ENCODE measurements at regions not wholly inside any gene's neighbourhood (a gene's known extent, or its start where the extent isn't known, plus 50 kb on each side); places are given as distances from the start of the nearest gene placed in this dataset.

GRCh38 chr9:87128844-87129493 is 181.7 kb upstream of the GAS1 start:
- no peak for DNase-seq (ENCODE audit: unreplicated experiment)
- H3K4me1 Mint-ChIP-seq (ENCODE audit: insufficient read depth, unreplicated experiment) = peaks cover 10% of the 10 kb centered on the region
- no peaks in the 10 kb centered on the region for H3K27me3 Mint-ChIP-seq (ENCODE audit: insufficient read depth, unreplicated experiment)
- no peak overlapping the region for H3K4me3 Mint-ChIP-seq (ENCODE audit: unreplicated experiment)
- H3K9me3 Mint-ChIP-seq (ENCODE audit: unreplicated experiment) = peaks cover 16% of the 10 kb centered on the region
- H3K27ac Mint-ChIP-seq (ENCODE audit: low read depth, unreplicated experiment) = no peak overlapping the region
- no peak for TF ChIP-seq CTCF (IDR thresholded peaks at IDR 0.05; ENCODE audit: unreplicated experiment)
- no TSS peak for BruUV-seq (replicated peaks)
- H3K36me3 Mint-ChIP-seq (ENCODE audit: insufficient read depth, unreplicated experiment) = no peaks in the 10 kb centered on the region
- POLR2A ChIA-PET = interaction anchor here (0.5 kb wide), 1 partner anchor 35 kb away, joined by 3 read pairs; no protein-coding TSS in a partner anchor
- CTCF ChIA-PET = no interaction called here
- intact Hi-C loops (cut with micrococcal nuclease) = no loop called here

GRCh38 chr9:87135074-87135473 is 187.8 kb upstream of the GAS1 start:
- ChIA-PET CTCF (no interaction called here), POLR2A (no interaction called here)
- peaks cover 7% of the 10 kb centered on the region for H3K9me3 Mint-ChIP-seq (ENCODE audit: unreplicated experiment)
- no TSS peak for BruUV-seq (replicated peaks)
- no peak for TF ChIP-seq CTCF (IDR thresholded peaks at IDR 0.05; ENCODE audit: unreplicated experiment)
- no peak overlapping the region for H3K4me3 Mint-ChIP-seq (ENCODE audit: unreplicated experiment)
- intact Hi-C loops (cut with micrococcal nuclease) = no loop called here
- H3K27ac Mint-ChIP-seq (ENCODE audit: low read depth, unreplicated experiment) = no peak overlapping the region
- peaks cover 6% of the 10 kb centered on the region for H3K4me1 Mint-ChIP-seq (ENCODE audit: insufficient read depth, unreplicated experiment)
- H3K36me3 Mint-ChIP-seq (ENCODE audit: insufficient read depth, unreplicated experiment) = no peaks in the 10 kb centered on the region
- no peaks in the 10 kb centered on the region for H3K27me3 Mint-ChIP-seq (ENCODE audit: insufficient read depth, unreplicated experiment)
- no peak for DNase-seq (ENCODE audit: unreplicated experiment)

- POLR2A ChIA-PET = interaction anchor here (0.6 to 2.1 kb wide), 5 partner anchors 13 to 343 kb away, joined by 3 to 11 read pairs (median 3); no protein-coding TSS in a partner anchor
- no peak for TF ChIP-seq CTCF (IDR thresholded peaks at IDR 0.05; ENCODE audit: unreplicated experiment)
- DNase-seq (ENCODE audit: unreplicated experiment) = no peak
- Mint-ChIP-seq H3K4me1 (ENCODE audit: insufficient read depth, unreplicated experiment) (peaks cover 6% of the 10 kb centered on the region), H3K27ac (ENCODE audit: low read depth, unreplicated experiment) (no peak overlapping the region), H3K36me3 (ENCODE audit: insufficient read depth, unreplicated experiment) (peaks cover 6% of the 10 kb centered on the region), H3K27me3 (ENCODE audit: insufficient read depth, unreplicated experiment) (no peaks in the 10 kb centered on the region), H3K9me3 (ENCODE audit: unreplicated experiment) (peaks cover 7% of the 10 kb centered on the region), H3K4me3 (ENCODE audit: unreplicated experiment) (no peak overlapping the region)
- intact Hi-C loops (cut with micrococcal nuclease) = no loop called here
- CTCF ChIA-PET = interaction anchor here (1.4 kb wide), 1 partner anchor 35 kb away, joined by 3 read pairs; no protein-coding TSS in a partner anchor
- no TSS peak for BruUV-seq (replicated peaks)
Measured at GRCh38 chr9:87137718-87138117, 190.4 kb upstream of the GAS1 start.

- H3K27ac Mint-ChIP-seq (ENCODE audit: low read depth, unreplicated experiment) = peak overlapping the region; percentile 39
- H3K4me3 Mint-ChIP-seq (ENCODE audit: unreplicated experiment) = no peak overlapping the region
- DNase-seq (ENCODE audit: unreplicated experiment) = no peak
- peaks cover 6% of the 10 kb centered on the region for H3K36me3 Mint-ChIP-seq (ENCODE audit: insufficient read depth, unreplicated experiment)
- CTCF ChIA-PET = interaction anchor here (1.4 kb wide), 1 partner anchor 35 kb away, joined by 3 read pairs; no protein-coding TSS in a partner anchor
- no peaks in the 10 kb centered on the region for H3K27me3 Mint-ChIP-seq (ENCODE audit: insufficient read depth, unreplicated experiment)
- BruUV-seq (replicated peaks) = no TSS peak
- peaks cover 1% of the 10 kb centered on the region for H3K9me3 Mint-ChIP-seq (ENCODE audit: unreplicated experiment)
- POLR2A ChIA-PET = interaction anchor here (0.6 to 2.1 kb wide), 5 partner anchors 12 to 247 kb away, joined by 3 to 11 read pairs (median 3); no protein-coding TSS in a partner anchor
- TF ChIP-seq CTCF (IDR thresholded peaks at IDR 0.05; ENCODE audit: unreplicated experiment) = no peak
- peaks cover 6% of the 10 kb centered on the region for H3K4me1 Mint-ChIP-seq (ENCODE audit: insufficient read depth, unreplicated experiment)
- intact Hi-C loops (cut with micrococcal nuclease) = no loop called here
Measured at GRCh38 chr9:87138128-87139040, 191.1 kb upstream of the GAS1 start.
